ENCODE measurements at regions not wholly inside any gene's neighbourhood (a gene's known extent, or its start where the extent isn't known, plus 50 kb on each side); places are given as distances from the start of the nearest gene placed in this dataset.
A peak's percentile ranks its signal among the peaks of the same experiment; 100 is the strongest.
"Not testable (repeated sequence)": the region's sequence is repeated elsewhere in the genome, so short reads cannot be mapped to it uniquely, and the experiment has no call there.

DNA sequence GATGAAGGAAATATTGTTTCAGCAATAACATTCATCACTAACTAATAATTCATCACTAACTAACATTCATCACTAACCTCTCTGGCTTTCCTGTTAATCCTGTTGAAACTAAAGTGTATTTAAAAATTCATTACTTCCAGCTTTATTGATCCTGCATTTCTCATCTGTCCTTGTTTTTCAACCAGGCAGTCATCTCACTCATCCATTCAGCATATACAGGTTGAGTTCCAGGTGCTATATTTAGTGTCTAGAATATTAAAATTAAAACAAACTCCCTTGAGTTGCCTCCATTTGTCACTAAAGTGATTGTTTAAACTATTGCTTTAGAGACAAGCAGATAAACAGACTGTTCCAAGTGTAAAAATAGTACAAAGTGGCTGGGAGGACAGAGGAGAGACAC, 58.1 kb downstream of the ATXN7L3B start:
- DNase-seq: no peak

- no peak for DNase-seq
These were observed 61.2 kb downstream of the ATXN7L3B start for GRCh38 chr12:74598819-74599218.

GRCh38 chr12:74599932-74600331, 62.3 kb downstream of the ATXN7L3B start:
- no peak for DNase-seq

- DNase-seq: not testable (repeated sequence)
These were observed 63.2 kb downstream of the ATXN7L3B start for GRCh38 chr12:74600817-74601216.

DNA sequence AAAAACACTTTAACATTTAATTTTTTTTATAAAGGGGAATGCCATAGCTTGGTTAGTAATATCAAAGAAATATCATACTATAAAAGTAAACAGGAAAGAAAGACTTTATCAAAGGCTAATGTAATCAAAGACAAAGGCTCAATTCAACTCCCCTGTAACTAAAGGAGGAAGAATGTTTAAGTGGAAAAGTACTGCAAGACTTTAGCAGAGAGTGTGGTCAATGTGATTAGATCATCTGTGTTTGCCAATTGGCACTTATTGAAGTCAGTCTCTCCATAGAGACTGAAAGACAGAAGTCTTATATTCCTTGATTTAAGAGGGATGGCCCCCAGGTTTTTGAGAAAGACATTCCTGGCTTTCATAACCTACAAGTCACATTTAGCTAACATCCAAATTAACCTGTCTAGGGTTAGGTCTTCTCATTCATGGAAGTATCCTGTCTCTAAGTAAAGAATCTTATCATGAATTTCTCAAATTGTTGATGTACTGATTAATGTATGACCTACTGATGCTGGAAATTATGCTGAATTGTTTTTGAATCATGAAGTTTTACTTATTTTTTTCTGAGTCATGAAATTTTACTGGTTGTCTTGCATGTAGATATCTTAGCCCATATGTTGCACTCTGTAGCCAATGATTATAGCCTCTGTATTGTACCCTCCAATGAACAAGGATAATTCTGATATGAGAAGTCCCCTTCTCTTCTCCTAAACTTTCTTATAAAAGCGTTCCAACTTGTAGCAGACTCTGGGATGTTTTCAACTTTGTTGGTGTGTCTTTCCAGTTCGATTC, 65.4 kb downstream of the ATXN7L3B start:
- DNase-seq: no peak

DNA sequence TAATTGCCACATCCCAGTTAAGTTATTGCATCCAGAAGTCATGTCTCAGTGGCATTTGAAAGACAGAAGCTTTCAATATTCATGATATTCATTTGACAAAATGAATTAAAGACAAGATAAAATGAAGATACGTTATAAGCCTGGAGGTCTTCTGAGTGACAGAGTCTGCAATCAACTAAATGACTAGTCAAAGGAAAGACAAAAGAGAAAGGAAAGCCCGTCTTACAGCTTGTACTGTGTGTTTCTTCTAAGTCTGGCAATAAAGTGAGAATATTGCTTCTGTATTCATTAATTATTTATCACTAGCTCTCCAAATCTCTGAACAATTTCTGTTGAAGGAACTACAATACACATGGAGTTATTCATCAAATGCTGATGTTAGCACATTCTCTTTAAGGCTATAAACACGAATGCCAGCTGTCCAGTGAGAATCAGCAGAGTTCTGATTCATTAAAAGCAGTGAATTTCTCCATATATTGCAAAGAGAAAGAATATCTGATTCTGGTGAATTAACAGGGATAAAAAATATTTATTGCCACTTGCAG, 70.7 kb downstream of the ATXN7L3B start:
- DNase-seq: no peak

GRCh38 chr12:74610711-74611110, 73.1 kb downstream of the ATXN7L3B start:
- no peak for DNase-seq

- no peak for DNase-seq
These were observed 76.8 kb downstream of the ATXN7L3B start for GRCh38 chr12:74614426-74614825.

DNA sequence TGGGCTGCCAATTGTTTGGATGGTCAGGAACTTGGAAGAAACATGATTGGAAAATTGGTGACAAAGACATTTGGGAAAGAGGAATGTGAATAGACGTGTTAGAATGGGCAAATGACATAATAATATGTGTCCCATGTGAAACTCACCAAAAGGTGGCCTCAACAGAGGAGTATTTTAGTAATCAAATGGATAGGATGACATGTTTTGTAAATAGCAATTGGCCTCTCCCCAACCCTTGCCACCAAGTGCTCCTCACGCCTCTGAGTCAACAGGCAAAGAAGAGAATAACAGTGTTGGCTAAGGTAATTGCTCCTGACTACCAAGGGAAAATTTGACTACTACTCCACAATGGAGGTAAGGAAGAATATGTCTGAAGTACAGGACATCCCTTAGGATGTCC, 81.4 kb downstream of the ATXN7L3B start:
- no peak for DNase-seq

- DNase-seq: no peak
These were observed 82.2 kb downstream of the ATXN7L3B start for GRCh38 chr12:74619884-74620283.

DNA sequence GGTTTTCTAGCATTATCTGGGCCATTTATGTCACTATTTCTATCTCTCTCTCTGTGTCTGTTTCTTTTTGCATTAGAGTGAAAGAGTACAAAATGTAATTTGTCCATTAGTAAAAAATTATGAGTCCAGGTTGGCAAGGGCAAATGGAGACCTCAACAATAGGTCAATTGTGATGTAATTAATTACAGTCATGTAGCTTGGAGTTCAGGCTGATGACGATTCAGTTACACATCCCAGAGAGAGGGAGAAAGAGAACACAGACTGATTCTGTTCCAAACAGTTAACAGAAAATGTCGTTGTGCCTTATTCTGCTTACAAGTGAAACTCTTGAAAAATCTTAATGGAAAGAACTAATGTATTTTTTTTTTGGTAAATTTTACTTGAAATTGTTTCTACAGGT, 83.3 kb downstream of the ATXN7L3B start:
- no peak for DNase-seq

DNA sequence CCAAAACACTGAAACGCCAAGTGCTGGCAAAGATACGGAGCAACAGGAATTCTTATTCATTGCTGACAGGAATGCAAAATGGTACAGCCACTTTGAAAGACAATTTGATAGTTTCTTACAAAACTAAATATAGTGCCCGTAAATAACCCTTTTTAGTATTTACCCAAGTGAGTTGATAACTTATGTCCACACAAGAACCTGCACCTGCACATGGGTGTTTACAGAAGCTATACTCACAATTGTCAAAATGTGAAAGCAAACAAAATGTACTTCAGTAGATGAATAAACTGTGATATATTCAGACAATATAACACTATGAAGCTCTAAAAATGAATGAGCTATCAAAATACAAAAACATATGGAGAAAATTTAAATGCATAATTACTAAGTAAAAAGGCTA, 86.6 kb downstream of the ATXN7L3B start:
- no peak for DNase-seq

GRCh38 chr12:74626397-74626796, 88.8 kb downstream of the ATXN7L3B start:
- DNase-seq: no peak

DNA sequence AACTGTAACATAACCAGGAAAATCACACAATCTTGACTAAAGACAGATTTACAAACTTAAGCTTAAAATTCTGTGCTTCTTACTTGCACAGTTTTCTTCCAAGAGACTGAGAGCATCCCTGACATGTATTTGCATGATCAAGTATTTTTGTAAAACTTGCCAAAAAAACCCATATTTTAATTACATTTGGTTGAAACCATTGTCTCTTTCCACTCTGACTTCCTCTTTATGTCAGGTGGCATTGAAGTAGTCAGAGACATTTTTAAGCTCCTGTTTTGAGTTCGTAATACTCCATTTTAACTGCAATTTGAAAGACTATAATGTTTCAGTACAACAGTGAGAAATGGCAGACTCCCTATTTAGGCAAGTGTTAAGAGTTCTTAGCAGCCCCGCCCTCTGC, 103.6 kb downstream of the ATXN7L3B start:
- DNase-seq: no peak

GRCh38 chr12:74641694-74642093, 104.1 kb downstream of the ATXN7L3B start:
- DNase-seq: no peak

GRCh38 chr12:74644681-74645080, 107.0 kb downstream of the ATXN7L3B start:
- no peak for DNase-seq

DNA sequence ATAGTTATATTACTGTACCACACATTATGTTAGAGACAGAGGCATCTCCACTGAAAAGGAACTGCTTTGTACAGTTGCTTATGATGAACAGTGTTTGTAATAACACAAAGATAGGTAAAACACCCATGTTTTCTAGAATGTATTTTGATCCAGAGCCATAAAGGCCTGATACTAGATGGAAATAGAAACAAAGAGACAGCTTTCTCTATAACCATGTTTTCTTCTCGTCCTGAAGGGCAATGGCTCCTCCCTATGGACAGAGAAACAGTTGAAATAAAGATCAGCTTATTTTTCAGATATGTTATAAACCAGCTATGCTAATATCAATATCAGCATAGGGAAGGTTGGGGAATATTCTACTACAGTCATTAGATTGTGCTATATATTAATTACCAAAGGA, 109.2 kb downstream of the ATXN7L3B start:
- DNase-seq: no peak

- DNase-seq: no peak
These were observed 109.6 kb downstream of the ATXN7L3B start for GRCh38 chr12:74647256-74647655.

DNA sequence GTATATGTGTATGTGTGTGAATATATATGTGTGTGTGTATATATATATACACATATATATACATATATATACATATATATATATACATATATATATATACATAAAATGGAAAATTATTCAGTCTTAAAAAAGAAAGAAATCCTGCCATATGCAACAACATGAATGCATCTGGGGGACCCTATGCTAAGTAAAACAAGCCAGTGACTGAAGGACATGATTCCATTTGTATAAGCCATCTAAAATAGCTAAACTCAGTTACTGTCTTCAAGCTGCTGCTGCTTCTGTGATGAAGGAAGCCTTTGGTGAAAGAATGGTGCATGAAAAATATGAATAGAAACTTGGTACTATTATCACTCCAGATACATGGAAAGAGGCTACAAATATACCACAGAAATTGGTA, 118.6 kb downstream of the ATXN7L3B start:
- no peak for DNase-seq

DNA sequence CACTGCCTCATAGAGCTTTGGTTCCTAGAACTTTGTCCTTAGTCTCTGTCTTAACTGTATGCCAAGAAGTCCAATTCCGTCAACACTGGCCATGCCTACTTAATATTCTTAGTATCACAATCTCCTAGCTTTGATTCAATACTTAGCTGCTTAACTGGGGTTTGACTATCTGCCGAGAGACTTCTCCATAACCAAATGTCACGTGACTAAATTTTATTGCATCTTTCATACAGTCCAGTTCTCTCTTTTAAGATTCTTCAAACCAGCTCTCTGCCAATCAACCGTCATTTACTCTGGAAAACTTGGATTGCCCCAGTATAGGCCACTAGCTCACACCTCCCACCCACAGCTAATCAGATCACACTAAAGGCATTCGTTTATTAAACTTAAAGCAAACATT, 122.8 kb downstream of the ATXN7L3B start:
- no peak for DNase-seq

GRCh38 chr12:74663958-74664357, 126.3 kb downstream of the ATXN7L3B start:
- no peak for DNase-seq

GRCh38 chr12:74665690-74666089, 128.1 kb downstream of the ATXN7L3B start:
- DNase-seq: peak; percentile 5

DNA sequence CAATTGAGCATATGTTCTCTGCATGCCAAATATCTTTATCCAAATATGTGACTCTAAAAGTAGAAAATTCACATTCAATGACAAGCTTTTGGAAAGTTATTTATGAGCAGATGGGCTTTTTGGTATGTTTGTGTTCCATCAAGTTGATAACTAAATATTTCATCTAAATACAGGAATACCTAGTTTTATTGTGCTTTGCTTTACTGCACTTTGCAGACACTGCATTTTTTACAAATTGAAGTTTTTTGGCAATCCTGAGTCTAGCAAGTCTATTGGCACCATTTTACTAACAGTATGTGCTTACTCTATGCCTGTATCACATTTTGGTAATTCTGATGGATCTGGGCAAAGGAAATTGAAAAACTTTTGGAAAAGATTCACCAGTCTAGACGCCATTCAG, 133.8 kb downstream of the ATXN7L3B start:
- no peak for DNase-seq

DNA sequence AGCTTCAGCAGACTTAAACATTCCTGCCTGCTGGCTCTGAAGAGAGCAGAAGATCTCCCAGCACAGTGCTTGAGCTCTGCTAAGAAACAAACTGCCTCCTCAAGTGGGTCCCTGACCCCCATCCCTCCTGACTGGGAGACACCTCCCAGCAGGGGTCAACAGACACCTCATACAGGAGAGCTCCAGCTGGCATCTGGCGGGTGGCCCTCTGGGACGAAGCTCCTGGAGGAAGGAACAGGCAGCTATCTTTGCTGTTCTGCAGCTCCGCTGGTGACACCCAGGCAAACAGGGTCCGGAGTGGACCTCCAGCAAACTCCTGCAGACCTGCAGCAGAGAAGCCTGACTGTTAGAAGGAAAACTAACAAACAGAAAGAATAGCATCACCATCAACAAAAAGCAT, 139.3 kb downstream of the ATXN7L3B start:
- DNase-seq: not testable (repeated sequence)

DNA sequence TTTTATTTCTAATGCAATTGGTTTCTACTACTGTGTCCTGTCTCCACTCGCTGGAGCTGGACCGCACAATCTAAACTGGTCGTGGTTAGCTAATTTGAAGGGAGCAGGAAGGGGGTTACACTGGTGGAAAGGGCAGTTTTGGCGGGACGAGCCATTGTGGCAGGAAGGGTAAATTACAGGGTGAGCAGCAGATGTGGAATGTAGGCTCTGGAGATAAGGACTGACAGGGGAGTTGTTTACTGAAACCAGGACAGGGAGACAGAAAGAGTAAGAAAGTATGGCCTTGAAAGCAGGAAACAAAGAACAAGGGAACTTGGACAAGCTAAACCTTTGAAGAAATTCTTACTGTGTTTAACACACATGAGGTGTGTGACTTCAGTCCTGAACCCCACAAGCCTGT, 147.8 kb downstream of the ATXN7L3B start:
- DNase-seq: no peak
